ENCODE measurements at regions not wholly inside any gene's neighbourhood (a gene's known extent, or its start where the extent isn't known, plus 50 kb on each side); places are given as distances from the start of the nearest gene placed in this dataset.

DNA sequence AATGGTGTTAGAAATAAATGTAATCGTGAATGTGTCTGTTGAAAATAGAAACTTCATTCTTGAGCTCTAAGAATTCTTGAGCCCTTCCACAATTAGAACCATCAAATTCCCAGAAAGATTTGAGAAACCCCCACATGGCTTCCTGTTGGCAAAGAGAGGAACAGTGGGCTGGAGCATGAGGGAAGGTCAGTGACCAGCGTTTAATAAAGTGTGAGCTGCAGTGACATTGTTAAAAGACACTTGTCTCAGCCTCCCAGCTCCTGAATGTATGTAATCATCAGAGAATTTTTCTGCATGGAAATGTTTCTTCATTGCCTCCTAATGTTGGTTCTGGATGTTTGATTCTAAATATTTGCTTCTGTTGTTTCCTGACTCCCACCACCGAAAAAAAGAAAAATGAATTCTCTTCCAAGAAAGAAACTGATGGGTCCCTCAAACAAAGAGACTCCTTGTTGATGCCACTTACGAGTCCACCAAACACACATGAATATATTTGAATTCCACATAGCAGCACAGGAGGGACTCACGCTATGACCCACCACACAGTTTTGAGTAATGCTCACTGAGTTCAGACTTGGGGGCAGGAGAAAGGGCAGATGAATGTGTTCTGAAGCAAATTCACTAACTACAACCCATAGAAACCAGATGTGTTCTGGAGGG is 225.1 kb upstream of the KLHL29 start:
- TF ChIP-seq, protein P1, sequence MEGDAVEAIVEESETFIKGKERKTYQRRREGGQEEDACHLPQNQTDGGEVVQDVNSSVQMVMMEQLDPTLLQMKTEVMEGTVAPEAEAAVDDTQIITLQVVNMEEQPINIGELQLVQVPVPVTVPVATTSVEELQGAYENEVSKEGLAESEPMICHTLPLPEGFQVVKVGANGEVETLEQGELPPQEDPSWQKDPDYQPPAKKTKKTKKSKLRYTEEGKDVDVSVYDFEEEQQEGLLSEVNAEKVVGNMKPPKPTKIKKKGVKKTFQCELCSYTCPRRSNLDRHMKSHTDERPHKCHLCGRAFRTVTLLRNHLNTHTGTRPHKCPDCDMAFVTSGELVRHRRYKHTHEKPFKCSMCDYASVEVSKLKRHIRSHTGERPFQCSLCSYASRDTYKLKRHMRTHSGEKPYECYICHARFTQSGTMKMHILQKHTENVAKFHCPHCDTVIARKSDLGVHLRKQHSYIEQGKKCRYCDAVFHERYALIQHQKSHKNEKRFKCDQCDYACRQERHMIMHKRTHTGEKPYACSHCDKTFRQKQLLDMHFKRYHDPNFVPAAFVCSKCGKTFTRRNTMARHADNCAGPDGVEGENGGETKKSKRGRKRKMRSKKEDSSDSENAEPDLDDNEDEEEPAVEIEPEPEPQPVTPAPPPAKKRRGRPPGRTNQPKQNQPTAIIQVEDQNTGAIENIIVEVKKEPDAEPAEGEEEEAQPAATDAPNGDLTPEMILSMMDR (IDR thresholded peaks at IDR 0.05), result no peak
- TF ChIP-seq EZH2 (IDR thresholded peaks at IDR 0.05) (no peak), EZH2phosphoT487 (IDR thresholded peaks at IDR 0.05) (no peak)
